ENCODE measurements at regions not wholly inside any gene's neighbourhood (a gene's known extent, or its start where the extent isn't known, plus 50 kb on each side); places are given as distances from the start of the nearest gene placed in this dataset.

GRCh38 chr21:20013851-20014250 lies 984.4 kb upstream of the NCAM2 start:
- no peak for TF ChIP-seq CTCF (IDR thresholded peaks at IDR 0.05; ENCODE audit: insufficient read depth, low read length, poor library complexity, severe bottlenecking)
- no peak overlapping the region for H3K4me3 ChIP-seq (ENCODE audit: low read depth, low read length)
- no peaks in the 10 kb centered on the region for H3K36me3 ChIP-seq (ENCODE audit: control insufficient read depth, insufficient read depth, low read length)
- DNase-seq (ENCODE audit: low read depth), result no peak
- no peaks in the 10 kb centered on the region for H3K27me3 ChIP-seq (ENCODE audit: control insufficient read depth, insufficient read depth, low read length)

GRCh38 chr21:20016435-20017005 lies 981.7 kb upstream of the NCAM2 start:
- Histone ChIP-seq H3K36me3 (ENCODE audit: control insufficient read depth, insufficient read depth, low read length) (no peaks in the 10 kb centered on the region), H3K27me3 (ENCODE audit: control insufficient read depth, insufficient read depth, low read length) (no peaks in the 10 kb centered on the region), H3K4me3 (ENCODE audit: low read depth, low read length) (no peak overlapping the region)
- no peak for DNase-seq (ENCODE audit: low read depth)
- no peak for TF ChIP-seq CTCF (IDR thresholded peaks at IDR 0.05; ENCODE audit: insufficient read depth, low read length, poor library complexity, severe bottlenecking)

- Histone ChIP-seq H3K4me3 (ENCODE audit: low read depth, low read length) (no peak overlapping the region), H3K36me3 (ENCODE audit: control insufficient read depth, insufficient read depth, low read length) (no peaks in the 10 kb centered on the region), H3K27me3 (ENCODE audit: control insufficient read depth, insufficient read depth, low read length) (no peaks in the 10 kb centered on the region)
- TF ChIP-seq CTCF (IDR thresholded peaks at IDR 0.05; ENCODE audit: insufficient read depth, low read length, poor library complexity, severe bottlenecking), result no peak
- no peak for DNase-seq (ENCODE audit: low read depth)
Observed at GRCh38 chr21:20020026-20020425, 978.2 kb upstream of the NCAM2 start.

GRCh38 chr21:20023193-20023592 lies 975.0 kb upstream of the NCAM2 start:
- H3K36me3 ChIP-seq (ENCODE audit: control insufficient read depth, insufficient read depth, low read length), result no peaks in the 10 kb centered on the region
- H3K4me3 ChIP-seq (ENCODE audit: low read depth, low read length), result no peak overlapping the region
- H3K27me3 ChIP-seq (ENCODE audit: control insufficient read depth, insufficient read depth, low read length), result no peaks in the 10 kb centered on the region
- DNase-seq (ENCODE audit: low read depth), result no peak
- TF ChIP-seq CTCF (IDR thresholded peaks at IDR 0.05; ENCODE audit: insufficient read depth, low read length, poor library complexity, severe bottlenecking), result no peak

- no peak for DNase-seq (ENCODE audit: low read depth)
- no peaks in the 10 kb centered on the region for H3K27me3 ChIP-seq (ENCODE audit: control insufficient read depth, insufficient read depth, low read length)
- no peaks in the 10 kb centered on the region for H3K36me3 ChIP-seq (ENCODE audit: control insufficient read depth, insufficient read depth, low read length)
- no peak for TF ChIP-seq CTCF (IDR thresholded peaks at IDR 0.05; ENCODE audit: insufficient read depth, low read length, poor library complexity, severe bottlenecking)
- H3K4me3 ChIP-seq (ENCODE audit: low read depth, low read length), result no peak overlapping the region
Observed at GRCh38 chr21:20024741-20025140, 973.5 kb upstream of the NCAM2 start.

GRCh38 chr21:20026543-20026942 lies 971.7 kb upstream of the NCAM2 start:
- H3K4me3 ChIP-seq (ENCODE audit: low read depth, low read length), result no peak overlapping the region
- H3K36me3 ChIP-seq (ENCODE audit: control insufficient read depth, insufficient read depth, low read length), result no peaks in the 10 kb centered on the region
- TF ChIP-seq CTCF (IDR thresholded peaks at IDR 0.05; ENCODE audit: insufficient read depth, low read length, poor library complexity, severe bottlenecking), result no peak

More at GRCh38 chr21:20026543-20026942, 971.7 kb upstream of the NCAM2 start:
- no peaks in the 10 kb centered on the region for H3K27me3 ChIP-seq (ENCODE audit: control insufficient read depth, insufficient read depth, low read length)
- DNase-seq (ENCODE audit: low read depth), result no peak
